ENCODE measurements at regions not wholly inside any gene's neighbourhood (a gene's known extent, or its start where the extent isn't known, plus 50 kb on each side); places are given as distances from the start of the nearest gene placed in this dataset.

DNA sequence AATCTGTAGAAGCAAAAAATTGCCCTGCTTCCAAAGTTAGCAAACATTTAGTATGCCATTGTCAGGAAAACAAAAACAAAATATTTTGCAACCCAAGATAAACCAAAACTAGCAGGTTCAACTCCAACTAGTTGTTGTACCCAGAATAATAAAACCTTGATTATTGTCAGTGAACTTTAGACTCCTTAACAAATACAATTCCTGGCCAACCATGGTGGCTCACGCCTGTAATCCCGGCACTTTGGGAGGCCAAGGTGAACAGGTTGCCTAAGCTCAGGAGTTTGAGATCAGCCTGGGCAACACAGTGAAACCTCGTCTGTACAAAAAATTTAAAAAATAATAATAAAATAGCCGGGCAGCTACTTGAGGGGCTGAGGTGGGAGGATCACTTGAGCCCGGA is 53.6 kb upstream of the EPCAM start:
- DNase-seq (ENCODE audit: low spot score): no peak

DNA sequence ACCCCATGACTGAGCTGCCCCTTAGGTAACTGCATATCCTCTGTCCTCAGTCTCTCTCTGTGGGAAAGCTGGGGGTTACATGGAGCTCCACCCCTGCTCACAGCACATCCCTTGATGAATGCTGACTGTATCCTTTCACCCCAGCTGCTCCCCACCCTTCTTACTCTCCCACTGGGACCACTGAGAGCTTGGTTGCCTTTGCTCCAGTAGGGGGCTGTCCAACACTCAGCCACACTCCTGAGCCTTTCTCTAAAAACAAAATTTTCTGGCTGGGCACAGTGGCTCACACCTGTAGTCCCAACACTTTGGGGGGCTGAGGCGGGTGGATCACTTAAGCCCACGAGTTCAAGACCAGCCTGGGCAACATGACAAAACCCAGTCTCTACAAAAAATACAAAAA is 55.4 kb upstream of the EPCAM start:
- DNase-seq (ENCODE audit: low spot score): no peak

DNA sequence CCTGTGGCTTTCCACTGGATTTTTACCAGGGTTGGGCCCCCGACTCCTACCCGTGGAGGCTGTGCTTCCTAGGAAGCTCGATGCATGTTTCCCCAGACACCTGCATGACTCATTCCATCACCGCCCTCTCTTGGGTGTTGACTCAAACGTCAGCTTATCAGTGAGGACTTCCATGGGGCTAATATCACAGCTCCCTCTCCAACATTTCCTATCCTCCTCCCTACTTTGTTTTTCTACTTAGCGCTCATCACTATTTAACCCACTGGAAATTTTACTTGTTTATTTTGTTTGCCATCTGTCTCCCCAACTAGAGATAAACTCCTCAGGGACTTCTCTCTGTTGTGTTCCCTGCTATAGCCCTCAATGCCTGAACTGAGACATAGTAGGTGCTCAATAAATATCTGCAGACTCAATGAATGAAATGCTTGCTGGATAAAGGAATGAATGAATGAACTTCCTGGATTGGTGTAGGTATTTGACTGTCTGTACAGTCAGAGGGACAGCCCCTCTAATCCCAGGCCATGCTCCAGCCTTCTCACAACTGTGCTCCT is 55.9 kb upstream of the EPCAM start:
- DNase-seq (ENCODE audit: low spot score): no peak

DNA sequence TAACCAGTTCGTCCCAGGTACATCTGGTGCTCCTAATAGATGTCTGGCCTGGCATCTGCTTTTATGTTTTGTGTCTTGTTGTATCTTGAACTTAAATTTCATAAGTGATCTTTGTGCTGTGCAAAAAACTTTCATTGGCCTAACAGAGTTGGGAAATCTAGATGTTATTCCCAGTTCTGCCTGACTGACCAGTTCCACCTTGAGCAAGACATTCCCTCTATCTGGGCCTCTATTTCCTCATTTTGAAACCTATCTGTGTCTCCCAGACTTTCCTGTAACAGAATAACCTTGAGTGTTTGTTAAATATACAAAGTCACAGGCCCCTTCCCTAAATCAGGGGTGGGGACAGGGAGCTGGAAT is 56.6 kb upstream of the EPCAM start:
- no peak for DNase-seq (ENCODE audit: low spot score)

DNA sequence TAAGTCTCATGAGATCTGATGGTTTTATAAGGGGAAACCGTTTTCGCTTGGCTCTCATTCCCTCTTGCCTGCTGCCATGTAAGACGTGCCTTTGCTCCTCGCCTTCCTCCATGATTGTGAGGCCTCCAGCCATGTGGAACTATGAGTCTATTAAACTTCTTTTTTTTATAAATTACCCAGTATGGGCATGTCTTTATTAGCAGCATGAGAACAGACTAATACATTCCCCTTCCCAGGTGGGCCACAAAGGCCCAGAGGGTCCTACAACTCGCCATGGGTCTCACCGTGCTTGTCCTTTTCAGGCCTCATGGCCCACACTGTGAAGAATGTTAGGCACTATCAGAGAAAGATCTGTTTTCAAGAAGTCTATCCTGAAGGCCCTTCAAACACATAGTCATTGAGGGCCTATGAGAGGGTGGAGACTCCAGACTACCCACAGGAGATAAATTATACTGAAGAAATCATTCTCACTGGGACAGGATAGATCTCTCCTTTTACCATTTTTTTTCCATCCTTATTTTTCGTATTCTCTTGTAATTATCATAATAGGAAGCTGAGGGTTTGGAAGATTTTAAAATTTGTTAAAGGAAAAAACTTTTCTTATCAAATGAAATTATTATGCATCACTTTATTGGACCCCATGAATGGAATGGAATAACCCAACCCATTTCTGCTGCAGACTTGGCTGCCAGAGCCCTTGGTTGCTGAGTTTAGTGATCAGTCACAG is 57.2 kb upstream of the EPCAM start:
- DNase-seq (ENCODE audit: low spot score): no peak

DNA sequence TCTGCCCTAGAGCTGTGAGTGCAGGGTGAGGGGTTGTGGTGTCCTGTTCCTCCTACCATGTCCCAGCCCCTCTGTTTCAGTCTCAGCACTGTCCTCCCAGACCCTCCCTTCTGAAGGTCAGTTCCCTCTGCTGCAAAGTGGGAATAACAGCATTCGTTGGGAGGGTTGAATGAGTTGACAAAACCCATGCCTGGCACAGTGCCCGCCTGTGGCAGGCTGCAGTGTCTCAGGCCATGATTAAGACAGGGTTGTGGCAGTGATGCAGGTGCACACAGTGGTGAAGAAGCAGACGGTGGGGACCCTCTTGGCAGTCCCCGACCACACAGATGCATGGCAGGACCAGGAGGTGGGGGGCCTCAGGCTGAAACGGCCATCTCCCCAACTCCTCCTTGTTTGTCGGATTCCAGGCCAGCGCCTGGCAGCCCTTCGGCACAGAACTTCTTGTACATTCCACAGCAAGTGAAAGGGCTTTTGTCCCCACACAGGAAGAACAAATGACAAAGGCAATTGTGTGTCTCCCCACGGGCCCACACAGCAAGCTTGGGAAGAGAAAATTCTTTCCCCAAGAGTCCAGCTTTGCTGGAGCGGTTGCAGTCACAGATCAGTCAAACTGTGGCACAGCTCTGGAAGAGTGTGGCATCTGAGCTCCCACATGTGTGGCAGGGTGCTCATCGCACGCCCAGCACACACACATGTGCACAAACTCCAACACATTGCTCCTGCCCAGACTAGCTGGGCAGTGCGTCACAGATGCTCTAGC is 58.1 kb upstream of the EPCAM start:
- DNase-seq (ENCODE audit: low spot score): no peak

DNA sequence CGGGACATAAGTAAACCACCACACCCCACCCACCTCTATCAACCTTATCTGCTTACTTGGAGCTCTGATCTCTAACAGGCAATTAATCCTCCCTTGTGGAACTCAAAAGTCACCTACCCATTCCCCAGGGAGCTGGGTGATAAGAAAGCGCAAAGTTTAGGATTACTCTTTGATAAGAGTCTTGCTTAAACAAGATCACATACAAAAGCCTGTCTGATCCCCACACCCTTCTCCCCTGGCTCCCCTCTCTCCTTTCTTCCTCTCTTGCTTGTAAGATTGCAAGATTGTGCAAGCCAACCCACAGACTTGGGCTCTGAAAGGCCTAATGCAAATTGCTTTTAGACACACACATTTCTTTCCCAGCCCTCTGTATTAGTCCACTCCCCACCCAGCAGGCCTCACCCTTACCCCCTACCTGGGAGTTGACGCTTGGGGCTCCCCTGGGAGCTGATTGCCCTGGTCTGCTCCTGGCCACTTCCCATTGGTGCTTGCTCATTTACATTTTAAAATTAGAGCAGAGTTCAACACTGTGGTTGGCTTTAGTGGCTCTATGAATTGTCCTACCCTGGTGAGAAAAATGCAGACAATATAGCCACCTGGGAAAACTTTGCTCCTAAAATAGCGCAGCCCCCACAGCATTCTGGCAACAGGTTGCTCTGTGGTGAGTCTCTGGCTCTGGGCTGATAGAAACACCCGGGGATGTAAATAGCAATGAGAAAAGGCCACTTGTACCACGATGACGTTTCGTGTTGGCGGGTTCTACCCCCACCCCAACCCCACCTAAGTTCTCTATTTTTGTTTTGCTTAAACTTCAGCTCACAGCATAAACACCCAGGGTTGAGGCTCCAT is 58.9 kb upstream of the EPCAM start:
- DNase-seq (ENCODE audit: low spot score): no peak

DNA sequence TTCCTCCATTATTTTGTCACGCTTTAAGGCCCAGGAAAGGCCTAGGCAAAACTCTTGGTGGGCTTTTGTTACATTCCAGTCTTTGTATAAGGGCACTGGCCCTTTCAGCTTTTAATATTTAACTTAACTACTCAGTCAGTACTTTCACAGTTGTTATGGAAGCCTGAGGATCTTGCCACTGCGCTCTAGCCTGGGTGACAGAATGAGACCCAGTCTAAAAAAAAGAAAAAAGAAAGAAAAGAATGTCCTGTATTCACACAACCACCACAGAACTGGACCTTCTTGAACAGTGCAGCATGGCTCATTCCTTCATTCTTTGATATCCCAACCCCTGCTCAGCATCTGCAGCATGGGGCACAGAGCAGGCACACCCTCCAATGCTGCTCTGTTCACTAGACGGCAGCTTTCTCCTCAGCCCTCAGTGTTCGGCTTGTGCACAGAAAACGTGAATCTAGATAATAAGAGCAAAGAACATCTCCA is 59.6 kb upstream of the EPCAM start:
- DNase-seq (ENCODE audit: low spot score): no peak

DNA sequence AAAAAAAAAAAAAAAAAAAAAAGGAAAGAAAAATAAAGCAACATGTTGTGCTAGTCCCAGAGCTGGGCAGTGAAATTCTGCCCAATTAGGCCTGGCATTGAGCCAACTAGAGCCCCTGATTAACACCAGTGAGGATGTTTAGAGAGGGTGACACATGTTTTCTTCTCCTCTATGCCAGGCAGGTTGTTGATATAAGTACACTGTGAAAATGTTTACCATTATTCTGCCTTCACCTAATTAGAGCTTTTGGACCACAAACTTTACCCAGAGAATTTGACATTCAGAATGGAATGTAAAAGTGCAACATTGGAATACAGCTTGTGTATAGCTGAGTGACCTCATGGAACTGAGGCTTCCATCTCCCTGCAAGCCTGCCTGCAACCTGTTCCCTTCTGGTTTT is 62.0 kb upstream of the EPCAM start:
- peak; percentile 31 for DNase-seq (ENCODE audit: low spot score)

DNA sequence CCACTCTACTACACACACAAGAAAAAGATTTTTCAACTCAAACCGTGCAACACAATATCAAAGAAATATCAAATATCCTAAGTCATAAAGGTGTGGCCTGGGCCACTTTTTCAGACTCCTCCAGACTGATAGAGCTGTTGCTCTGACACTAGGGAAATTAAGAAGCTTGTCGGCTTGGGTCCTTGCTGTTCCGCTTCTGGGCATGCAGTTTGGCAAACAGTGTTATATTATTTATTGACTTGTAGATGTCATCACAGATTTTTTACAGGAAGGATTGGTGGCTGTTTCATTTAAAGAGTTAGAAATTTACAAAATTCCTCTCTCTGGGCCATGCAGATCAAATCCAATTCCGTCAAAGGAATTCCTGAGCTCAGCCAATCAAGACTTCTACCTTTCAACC is 64.5 kb upstream of the EPCAM start:
- no peak for DNase-seq (ENCODE audit: low spot score)

DNA sequence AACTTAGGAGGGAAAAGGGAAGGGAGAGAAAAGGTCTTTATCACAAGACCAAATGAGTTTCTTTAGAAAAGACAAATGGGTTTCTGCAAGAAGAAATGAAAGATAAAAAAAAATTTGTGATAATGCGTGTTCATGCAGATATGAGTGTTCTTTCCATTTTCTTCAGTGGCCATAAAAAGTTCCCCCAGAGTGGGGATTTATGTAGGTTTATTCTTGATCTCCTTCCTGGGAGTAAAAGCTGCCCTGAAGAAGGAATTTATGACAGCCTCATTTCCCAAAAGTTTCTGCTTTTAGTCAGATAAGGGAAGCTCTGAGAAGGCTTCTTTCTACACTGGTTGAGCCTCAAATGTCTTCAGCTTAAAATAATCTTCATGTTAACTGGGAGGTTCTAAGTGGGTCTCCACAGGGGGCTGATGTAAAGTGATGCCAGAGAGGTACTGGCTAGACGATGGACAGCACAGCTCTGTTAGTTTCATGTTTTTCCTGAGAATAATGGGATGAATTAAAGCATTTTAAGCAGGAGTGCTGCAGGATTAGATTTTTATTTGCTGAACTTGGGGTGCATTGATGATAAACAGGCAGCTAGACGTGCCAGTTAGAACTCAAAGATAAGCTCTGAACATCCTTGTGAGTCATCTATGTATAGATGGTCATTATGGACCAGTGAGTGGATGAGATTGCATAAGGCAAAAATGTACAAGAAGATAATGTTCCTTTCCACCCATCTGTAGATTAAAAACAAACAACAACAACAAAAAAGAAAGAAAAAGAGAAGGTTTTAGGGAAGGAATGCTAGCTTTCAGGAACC is 65.6 kb upstream of the EPCAM start:
- DNase-seq (ENCODE audit: low spot score): no peak

DNA sequence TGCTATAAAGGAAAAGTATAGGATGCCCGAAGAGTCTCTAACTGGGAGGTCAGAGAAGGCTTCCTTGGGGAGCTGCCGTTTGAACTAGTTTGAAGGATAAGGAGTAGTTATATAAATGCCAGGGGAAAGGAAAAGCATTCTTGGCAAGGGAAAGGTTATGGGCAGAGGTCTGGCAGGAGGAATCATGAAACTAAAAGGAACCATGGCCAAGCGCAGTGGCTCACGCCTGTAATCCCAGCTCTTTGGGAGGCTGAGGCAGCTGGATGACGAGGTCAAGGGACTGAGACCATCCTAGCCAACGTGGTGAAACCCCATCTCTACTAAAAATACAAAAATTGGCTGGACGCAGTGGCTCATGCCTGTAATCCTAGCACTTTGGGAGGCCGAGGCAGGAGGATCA is 66.8 kb upstream of the EPCAM start:
- DNase-seq (ENCODE audit: low spot score): no peak

DNA sequence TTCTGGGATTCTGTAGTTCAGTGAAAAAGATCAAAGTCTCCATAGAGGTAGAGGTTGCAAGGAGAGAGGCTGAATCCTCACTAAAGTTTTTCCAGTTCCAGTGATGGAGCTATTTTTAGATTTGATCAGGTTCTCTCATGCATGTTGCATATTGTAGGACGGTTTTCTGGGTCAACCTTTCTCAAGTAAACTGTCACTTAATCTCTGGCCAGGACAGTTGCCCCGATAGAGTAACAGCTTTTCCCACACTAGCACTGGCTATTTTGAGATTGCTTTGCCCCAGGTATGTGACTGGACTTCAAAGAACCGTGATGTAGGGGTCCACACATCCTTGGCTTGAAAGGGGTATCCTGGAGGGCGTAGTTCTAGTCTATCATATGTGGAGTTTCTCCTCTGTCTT is 67.4 kb upstream of the EPCAM start:
- DNase-seq (ENCODE audit: low spot score): no peak

DNA sequence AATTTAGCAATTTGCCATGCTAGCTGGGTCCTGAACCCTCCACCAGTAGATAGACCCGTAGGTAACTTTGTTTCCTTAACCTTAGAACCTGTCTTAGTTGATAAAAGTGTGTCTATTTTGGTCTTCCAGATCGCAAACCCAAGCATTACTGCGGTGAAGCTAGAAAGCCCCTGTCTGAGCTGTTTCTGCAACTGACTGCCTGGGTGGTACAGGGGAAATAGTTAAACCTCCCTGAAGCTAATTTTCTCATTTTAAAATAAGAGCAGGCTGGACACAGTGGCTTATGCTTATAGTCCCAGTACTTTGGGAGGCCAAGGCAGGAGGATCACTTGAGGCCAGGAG is 67.9 kb upstream of the EPCAM start:
- no peak for DNase-seq (ENCODE audit: low spot score)

DNA sequence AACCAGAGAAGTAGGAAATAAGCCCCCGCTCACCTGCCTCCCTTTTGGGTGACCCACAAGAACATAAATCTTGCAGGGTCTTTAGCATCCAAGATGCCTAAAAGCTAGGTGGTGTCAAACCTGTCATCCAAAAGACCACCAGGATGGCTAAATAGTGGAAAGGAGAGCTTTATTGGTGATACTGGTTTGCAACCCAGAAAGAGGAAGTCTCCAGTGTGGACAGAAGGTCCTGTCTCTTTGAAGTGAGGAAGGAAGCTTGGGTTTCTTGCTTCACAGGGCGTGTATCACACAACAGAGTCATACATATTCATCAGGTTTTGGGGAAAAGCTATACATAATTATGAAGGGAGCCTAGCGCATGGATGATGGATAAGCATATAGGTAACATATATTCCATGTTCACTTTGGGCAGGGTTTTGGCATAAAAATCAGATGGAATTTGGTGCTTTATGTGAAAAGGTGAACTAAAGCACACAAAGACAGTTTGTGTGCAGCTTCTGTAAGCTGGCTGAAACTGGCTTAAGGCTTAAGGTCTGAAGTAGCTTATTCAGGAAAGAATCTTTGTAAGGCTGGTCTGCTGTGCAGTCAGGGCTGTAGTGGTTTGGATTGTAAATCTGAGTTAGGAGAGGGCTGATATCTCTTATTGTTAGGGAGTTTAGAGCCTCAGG is 68.4 kb upstream of the EPCAM start:
- DNase-seq (ENCODE audit: low spot score): no peak

DNA sequence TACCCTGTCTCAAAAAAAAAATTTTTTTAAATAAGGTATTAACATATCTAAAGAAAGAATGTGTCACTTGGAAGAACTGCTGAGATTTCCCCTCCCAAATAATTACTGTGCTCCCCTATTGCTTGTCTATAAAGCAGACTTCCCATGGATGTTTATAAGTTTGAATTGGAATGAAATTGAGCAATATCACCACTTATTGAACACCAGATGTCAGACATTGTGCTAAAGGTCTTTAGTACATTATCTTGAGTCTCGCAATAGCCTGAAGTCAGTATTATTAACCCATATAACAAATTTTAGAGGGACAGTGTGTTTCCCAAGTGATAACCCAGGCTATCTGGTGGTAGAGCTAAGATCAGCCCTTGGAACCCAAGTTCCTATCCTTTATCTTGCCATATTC is 69.0 kb upstream of the EPCAM start:
- DNase-seq (ENCODE audit: low spot score): no peak

DNA sequence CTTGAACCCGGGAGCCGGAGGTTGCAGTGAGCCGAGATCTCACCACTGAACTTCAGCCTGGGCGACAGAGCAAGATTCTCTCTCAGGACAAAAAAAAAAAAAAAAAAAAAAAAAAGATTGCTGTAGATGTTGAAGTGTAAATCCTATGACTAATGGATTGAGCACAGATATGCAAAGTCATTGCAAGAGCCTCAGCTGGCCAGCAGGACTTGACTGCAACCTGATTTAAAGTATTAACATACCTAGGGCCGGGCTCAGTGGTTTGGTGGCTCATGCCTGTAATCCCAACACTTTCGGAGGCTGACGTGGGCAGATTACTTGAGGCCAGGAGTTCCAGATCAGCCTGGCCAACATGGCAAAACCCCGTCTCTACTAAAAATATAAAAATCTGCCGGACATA is 69.6 kb upstream of the EPCAM start:
- peak; percentile 60 for DNase-seq (ENCODE audit: low spot score)

DNA sequence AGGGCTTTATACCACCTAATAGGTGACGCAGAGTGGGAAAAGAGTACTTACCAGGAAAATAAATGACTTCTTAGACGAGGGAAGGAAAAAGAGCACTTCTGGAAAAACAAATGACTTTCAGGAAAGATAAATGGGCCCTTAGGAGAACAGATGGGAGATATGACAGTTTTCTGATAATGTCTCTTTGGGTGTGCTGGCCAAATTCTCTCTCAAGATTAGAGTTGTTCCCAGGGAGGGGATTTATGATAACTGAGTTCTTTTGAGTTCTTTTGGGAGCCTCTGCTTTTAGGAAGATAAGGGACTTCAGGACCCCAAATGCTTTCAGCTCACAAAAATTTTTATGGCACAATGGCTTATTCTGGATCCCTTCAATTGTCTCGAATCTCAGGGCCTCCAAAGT is 70.3 kb upstream of the EPCAM start:
- no peak for DNase-seq (ENCODE audit: low spot score)

DNA sequence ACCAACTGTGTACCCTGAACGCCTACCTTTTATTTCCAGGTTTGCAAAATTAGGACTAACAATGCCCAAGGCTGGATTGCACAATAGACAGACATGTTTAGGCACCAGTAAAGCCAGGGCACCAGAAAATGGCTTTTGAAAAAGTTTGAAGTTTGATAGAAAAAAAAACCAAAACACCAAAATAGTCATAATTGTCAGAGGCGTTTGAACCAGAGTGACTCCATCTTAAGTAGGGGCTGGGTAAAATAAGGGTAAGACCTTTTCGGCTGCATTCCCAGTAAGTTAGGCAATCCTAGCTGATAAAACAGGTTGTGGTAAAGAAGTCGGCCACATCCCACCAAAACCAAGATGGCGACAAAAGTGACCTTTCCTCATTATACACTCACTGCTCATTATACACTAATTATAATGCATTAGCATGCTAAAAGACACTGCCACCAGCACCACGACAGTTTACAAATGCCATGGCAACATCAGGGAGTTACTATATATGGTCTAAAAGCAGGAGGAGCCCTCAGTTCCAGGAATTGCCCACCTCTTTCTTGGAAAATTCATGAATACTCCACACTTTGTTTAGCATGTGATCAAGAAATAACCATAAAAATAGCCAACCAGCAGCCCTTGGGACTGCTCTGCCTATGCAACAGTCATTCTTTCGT is 71.2 kb upstream of the EPCAM start:
- no peak for DNase-seq (ENCODE audit: low spot score)

DNA sequence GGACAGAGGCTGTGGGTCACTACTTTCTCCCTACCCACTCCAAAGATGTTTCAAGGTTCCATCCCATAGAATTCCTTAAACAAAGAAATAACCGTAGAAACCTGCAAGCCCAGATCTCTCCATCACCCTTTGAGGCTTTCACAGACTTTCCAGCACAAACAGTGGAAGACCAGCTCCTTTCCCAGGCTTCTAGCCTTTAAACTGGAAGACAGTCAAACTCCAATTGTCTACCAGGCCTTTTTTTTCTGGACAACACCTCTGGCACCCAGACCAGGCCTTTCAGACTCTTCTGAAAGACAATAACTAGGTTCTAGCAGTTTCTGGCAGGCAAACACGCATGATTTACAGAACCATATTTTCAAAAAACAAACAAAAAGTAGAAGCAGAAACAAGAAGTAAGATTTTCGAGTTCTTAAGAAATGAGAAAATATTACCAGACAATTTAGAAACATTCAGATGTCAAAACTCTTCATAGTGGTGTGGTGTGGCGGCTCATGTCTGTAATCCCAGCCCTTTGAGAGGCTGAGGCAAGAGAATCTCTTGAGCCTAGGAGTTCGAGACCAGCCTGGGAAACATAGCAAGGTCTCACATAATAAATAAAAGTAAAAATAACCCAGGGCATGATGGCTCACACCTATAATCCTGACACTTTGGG is 73.0 kb upstream of the EPCAM start:
- no peak for DNase-seq (ENCODE audit: low spot score)
